ENCODE measurements at regions not wholly inside any gene's neighbourhood (a gene's known extent, or its start where the extent isn't known, plus 50 kb on each side); places are given as distances from the start of the nearest gene placed in this dataset.

DNA sequence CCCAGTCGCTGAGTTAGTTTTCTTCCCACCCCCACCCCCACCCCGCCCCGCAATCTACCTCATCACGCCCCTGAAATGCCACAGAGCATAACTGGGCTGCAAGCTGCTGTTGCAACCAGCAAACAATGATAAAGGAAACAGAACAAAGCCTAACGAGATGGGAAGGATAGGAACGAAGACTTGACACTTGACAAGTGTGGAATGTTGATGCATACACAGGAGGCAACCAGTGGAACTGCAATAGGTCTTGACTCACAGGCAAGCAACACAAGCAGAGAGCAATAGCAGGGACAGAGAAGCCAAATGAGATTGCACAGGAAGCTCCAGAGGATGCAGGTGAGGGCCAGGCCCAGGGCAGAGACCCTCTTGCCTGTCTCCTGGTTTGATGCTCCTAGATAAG is 225.9 kb downstream of the IGSF11 start:
- no peak overlapping the region for H3K4me3 ChIP-seq
- H3K27me3 ChIP-seq = no peaks in the 10 kb centered on the region
- H3K27ac ChIP-seq = no peak overlapping the region
- no peaks in the 10 kb centered on the region for H3K4me1 ChIP-seq
- H3K9me3 ChIP-seq = no peaks in the 10 kb centered on the region
- no peak for DNase-seq
- ATAC-seq = no peak
- intact Hi-C loops (cut with DNase I; ENCODE audit: low total_unique reads) (no loop called here), in situ Hi-C loops (cut with MboI; ENCODE audit: low sequenced_read_pairs in 4 of 4) (no loop called here)
- H3K36me3 ChIP-seq = no peaks in the 10 kb centered on the region
- TF ChIP-seq POLR2A (IDR thresholded peaks at IDR 0.05) = no peak
- TF ChIP-seq, protein P1, sequence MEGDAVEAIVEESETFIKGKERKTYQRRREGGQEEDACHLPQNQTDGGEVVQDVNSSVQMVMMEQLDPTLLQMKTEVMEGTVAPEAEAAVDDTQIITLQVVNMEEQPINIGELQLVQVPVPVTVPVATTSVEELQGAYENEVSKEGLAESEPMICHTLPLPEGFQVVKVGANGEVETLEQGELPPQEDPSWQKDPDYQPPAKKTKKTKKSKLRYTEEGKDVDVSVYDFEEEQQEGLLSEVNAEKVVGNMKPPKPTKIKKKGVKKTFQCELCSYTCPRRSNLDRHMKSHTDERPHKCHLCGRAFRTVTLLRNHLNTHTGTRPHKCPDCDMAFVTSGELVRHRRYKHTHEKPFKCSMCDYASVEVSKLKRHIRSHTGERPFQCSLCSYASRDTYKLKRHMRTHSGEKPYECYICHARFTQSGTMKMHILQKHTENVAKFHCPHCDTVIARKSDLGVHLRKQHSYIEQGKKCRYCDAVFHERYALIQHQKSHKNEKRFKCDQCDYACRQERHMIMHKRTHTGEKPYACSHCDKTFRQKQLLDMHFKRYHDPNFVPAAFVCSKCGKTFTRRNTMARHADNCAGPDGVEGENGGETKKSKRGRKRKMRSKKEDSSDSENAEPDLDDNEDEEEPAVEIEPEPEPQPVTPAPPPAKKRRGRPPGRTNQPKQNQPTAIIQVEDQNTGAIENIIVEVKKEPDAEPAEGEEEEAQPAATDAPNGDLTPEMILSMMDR (IDR thresholded peaks at IDR 0.05 in 4 of 5, conservative IDR thresholded peaks at IDR 0.05 in 1 of 5) = no peak

DNA sequence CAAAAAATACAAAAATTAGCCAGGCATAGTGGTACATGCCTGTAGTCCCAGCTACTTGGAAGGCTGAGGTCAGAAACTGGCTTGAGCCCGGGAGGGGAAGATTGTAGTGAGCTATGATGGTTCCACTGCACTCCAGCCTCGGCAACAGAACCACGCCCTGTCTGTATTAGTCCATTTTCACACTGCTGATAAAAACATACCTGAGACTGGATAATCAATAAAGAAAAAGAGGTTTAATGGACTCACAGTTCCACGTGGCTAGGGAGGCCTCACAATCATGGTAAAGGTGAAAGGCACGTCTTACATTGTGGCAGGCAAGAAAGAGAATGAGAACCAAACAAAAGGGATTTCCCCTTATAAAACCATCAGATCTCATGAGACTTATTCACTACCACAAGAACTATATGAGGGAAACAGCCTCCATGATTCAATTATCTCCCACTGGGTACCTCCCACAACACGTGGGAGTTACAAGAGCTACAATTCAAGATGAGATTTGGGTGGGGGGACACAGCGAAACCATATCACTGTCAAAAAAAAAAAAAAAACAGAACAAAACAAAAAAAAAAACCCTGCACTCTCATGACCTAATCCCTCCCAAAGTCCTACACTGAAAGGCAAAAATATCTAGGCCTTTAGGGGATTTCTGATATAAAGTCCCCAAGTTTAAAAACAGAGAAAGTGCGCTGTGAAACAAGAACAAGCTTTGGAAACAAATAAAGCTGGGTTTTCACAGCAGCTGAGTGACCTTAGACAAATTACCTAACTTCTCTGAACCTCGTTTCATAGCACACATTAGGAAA is 224.7 kb downstream of the IGSF11 start:
- H3K4me1 ChIP-seq = no peaks in the 10 kb centered on the region
- no peaks in the 10 kb centered on the region for H3K9me3 ChIP-seq
- intact Hi-C loops (cut with DNase I; ENCODE audit: low total_unique reads) (no loop called here), in situ Hi-C loops (cut with MboI; ENCODE audit: low sequenced_read_pairs in 4 of 4) (no loop called here)
- H3K4me3 ChIP-seq = no peak overlapping the region
- no peaks in the 10 kb centered on the region for H3K36me3 ChIP-seq
- TF ChIP-seq POLR2A (IDR thresholded peaks at IDR 0.05) = no peak
- TF ChIP-seq, protein P1 (IDR thresholded peaks at IDR 0.05 in 4 of 5, conservative IDR thresholded peaks at IDR 0.05 in 1 of 5) = no peak
- DNase-seq = no peak
- no peak for ATAC-seq
- H3K27me3 ChIP-seq = no peaks in the 10 kb centered on the region
- no peak overlapping the region for H3K27ac ChIP-seq

DNA sequence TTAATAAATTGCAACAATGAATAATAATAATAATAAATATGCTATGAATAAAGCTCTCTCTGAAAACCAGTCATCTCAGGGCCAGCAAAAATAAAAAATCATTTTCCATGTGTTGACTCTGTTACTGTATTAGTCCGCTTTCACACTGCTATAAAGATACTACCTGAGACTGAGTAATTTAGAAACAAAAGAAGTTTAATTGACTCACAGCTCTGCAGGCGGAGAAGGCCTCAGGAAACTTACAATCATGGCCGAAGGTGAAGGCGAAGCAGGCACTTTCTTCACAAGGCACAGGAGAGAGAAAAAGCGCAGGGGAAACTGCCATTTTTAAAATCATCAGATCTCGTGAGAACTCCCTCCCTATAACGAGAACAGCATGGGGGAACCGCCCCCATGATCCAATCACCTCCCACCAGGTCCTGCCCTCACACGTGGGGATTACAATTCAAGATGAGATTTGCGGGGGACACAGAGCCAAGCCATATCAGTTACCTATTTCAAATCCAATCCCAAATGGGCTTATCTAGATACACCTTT is 224.1 kb downstream of the IGSF11 start:
- TF ChIP-seq, protein P1 (IDR thresholded peaks at IDR 0.05 in 4 of 5, conservative IDR thresholded peaks at IDR 0.05 in 1 of 5) = no peak
- no peak for TF ChIP-seq POLR2A (IDR thresholded peaks at IDR 0.05)
- H3K27ac ChIP-seq = no peak overlapping the region
- H3K36me3 ChIP-seq = no peaks in the 10 kb centered on the region
- H3K4me1 ChIP-seq = no peaks in the 10 kb centered on the region
- H3K27me3 ChIP-seq = no peaks in the 10 kb centered on the region
- in situ Hi-C loops (cut with MboI; ENCODE audit: low sequenced_read_pairs in 4 of 4) (no loop called here), intact Hi-C loops (cut with DNase I; ENCODE audit: low total_unique reads) (no loop called here)
- ATAC-seq (no peak), DNase-seq (no peak)
- no peak overlapping the region for H3K4me3 ChIP-seq
- H3K9me3 ChIP-seq = no peaks in the 10 kb centered on the region

DNA sequence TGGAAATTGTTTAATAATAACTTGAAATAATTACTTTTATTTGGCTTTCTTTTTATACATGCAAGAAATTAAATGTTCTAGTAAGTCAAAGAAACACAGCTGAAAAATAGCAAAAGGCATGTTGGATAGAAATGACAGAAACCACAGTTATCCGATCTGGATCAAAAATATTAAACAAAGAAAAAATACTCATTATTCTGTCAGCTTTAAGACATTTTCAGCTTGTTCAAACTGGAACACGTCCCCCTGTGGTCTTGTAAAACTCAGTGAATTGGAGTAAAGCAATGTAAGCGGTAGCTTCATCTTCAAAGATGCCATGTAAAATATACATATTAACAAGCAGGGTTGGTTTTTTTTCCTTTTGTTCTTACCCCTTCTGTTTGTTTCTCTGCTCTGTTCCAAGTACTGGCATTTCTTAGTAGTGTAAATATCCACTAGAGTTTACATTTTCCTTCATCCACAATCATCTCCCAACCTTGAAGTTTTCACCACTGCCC is 223.4 kb downstream of the IGSF11 start:
- TF ChIP-seq POLR2A (IDR thresholded peaks at IDR 0.05) = no peak
- TF ChIP-seq, protein P1 (IDR thresholded peaks at IDR 0.05 in 4 of 5, conservative IDR thresholded peaks at IDR 0.05 in 1 of 5) = no peak
- Histone ChIP-seq H3K9me3 (no peaks in the 10 kb centered on the region), H3K4me3 (no peak overlapping the region), H3K36me3 (no peaks in the 10 kb centered on the region), H3K4me1 (no peaks in the 10 kb centered on the region), H3K27ac (no peak overlapping the region), H3K27me3 (no peaks in the 10 kb centered on the region)
- ATAC-seq (no peak), DNase-seq (no peak)
- intact Hi-C loops (cut with DNase I; ENCODE audit: low total_unique reads) = no loop called here
- in situ Hi-C loops (cut with MboI; ENCODE audit: low sequenced_read_pairs in 4 of 4) = no loop called here

Data from gastrocnemius medialis (tissue), 4 donors.